ENCODE measurements at regions not wholly inside any gene's neighbourhood (a gene's known extent, or its start where the extent isn't known, plus 50 kb on each side); places are given as distances from the start of the nearest gene placed in this dataset.

DNA sequence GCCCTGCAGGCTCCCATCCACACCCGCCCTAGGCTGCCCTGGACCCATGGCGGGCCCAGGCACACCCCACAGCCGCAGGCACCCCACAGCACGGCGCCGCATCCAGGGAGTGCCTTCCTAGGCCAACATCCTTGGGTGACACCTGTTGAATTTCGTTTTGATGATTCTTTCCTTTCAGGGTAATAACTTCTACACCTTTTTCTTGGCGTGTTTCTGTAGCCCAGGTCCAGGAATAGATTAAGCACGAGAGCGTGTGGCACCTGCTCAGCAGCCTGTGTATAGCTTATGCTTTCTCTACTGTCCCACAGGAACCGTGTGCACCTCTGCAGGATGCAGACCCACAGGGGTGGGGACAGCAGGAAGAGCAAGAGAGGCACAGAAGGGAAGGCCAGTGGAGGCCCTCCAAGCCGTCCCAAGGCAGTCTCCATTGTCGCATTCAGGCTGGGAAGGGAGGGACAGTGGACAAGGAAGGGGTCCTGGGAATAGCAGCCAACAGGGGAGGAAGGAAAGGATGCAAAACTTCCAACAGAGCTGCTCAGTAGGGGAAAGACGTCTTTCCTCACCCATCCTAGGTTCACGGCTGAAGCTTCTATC is 118.1 kb upstream of the AFDN start:
- TF ChIP-seq, protein P1, sequence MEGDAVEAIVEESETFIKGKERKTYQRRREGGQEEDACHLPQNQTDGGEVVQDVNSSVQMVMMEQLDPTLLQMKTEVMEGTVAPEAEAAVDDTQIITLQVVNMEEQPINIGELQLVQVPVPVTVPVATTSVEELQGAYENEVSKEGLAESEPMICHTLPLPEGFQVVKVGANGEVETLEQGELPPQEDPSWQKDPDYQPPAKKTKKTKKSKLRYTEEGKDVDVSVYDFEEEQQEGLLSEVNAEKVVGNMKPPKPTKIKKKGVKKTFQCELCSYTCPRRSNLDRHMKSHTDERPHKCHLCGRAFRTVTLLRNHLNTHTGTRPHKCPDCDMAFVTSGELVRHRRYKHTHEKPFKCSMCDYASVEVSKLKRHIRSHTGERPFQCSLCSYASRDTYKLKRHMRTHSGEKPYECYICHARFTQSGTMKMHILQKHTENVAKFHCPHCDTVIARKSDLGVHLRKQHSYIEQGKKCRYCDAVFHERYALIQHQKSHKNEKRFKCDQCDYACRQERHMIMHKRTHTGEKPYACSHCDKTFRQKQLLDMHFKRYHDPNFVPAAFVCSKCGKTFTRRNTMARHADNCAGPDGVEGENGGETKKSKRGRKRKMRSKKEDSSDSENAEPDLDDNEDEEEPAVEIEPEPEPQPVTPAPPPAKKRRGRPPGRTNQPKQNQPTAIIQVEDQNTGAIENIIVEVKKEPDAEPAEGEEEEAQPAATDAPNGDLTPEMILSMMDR (IDR thresholded peaks at IDR 0.05; ENCODE audit: low read length), result no peak
- TF ChIP-seq EZH2phosphoT487 (IDR thresholded peaks at IDR 0.05; ENCODE audit: low read length), result no peak

Measured in MM.1S (cell line).